HG03025 (cell line): ENCODE measurements at regions not wholly inside any gene's neighbourhood (a gene's known extent, or its start where the extent isn't known, plus 50 kb on each side); places are given as distances from the start of the nearest gene placed in this dataset.

Experiments
- ATAC-seq: cut with Tn5 transposase; IDR thresholded peaks from one replicate; pipeline ENCODE4 v1.9.1; 2021; ENCODE audit warnings: mild to moderate bottlenecking, moderate library complexity; ENCODE audit not compliant: unreplicated experiment, low FRiP score

DNA sequence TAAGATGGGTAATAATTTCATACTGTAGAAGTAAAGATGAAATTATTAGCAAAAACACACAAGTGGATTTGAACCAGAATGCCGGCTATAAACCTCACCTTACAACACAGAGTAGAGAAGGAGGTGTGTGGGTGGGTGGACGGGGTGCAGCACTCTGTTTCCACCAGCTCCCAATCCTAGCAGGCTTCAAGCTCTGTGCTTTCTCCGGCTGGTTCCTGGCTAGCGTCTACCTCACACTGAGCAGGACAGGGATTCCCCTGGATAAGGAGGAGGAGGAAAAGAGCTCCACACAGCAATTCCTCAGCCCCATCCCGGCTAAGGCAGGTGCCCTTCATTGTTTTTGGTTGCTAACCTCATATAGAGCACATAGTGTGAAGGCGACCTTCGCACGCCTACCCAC is 453.3 kb downstream of the C6orf118 start:
- no peak for ATAC-seq

DNA sequence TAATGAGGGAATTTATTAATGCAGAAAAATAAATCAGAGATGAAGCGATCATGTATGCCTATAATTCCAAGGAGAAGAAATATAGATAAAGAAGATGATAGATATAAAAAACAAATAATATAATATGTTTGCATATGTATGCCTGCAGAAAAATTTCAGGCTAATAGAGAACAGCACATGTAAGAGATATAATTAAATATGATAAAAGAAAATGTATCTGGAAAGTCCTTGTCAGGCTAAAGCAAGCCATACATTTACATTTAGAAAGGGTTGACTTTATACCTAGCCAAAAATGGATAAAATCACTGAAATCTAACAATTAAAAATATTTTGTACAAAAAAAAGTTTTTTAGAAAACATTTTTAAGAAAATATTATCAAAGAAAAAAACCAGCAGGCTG is 454.1 kb downstream of the C6orf118 start:
- no peak for ATAC-seq

DNA sequence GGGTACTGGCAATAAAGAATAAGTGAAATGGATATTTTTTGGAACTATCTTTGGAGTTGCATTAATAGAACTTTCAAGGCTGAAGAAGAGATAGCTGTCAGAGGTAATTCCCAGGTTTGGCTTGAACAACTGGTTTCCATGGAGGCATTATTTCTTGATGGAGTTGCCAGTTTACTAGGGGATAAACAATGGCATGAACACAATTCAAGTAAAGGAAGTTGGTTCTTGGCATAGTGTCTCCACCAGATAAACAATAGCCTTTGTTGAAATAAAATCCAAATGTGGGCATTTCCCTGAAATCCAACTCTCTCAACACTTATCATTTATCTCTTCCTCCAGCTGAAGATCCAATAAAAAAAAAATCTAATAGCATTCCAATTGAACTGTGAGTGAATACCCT is 454.9 kb downstream of the C6orf118 start:
- no peak for ATAC-seq

DNA sequence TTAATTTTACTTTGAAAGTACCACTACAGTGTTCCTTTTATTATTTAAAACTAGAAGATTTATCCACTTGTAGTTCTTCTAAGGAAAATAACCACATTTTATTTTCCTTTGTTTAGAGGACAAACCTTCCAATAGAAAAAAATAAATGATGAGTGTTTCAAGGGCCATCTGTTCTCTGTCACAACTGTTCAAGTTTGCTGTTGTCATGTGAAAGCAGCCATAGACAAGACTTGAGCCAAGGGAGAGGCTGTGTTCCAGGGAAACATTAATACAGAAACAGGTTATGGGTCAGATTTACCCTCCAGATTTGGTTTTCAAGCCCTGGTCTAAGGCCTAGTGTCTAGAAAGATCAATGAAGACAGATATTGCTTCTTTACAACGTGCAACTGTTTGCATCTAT is 463.6 kb downstream of the C6orf118 start:
- ATAC-seq, result no peak

DNA sequence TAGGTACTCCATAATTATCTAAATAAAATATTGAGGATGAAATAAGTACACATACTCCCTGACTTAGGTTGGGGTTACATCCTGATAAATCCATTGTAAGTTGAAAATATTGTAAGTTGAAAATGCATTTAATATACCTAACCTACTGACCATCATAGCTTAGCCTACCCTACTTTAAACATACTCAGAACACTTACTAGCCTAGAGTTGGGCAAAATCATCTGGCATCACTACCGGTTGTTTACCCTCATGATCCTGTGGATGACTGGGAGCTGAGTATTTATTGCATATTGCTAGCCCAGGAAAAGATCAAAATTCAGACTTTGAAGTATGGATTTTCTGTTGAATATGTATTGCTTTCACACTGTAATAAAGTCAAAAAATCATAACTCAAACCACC is 467.3 kb downstream of the C6orf118 start:
- no peak for ATAC-seq

DNA sequence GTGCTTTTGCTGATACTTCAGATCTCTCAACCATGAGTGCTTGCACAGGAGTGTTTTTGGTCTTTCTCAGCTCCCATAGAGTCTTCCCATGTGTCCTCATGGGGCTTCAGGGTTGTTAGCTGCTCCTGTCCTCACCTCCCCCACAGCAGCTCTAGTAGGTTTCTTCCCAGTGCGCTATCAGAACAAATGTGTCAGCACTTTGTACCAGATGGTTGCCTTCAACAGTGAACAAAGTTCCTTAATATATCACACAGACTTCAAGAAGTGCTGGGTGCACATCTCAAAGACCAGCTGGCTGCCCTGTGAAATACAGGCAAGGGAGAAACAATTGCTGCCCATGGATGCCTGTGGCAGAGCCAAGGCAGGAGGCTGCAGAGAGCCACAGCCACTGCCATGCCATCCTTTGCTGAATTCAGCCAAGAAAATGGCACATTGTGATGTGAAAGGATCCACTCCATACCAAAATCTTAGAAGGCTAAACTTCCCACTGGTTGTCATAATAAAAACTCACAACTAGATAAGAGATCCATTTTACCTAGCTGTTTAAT is 471.3 kb downstream of the C6orf118 start:
- no peak for ATAC-seq

DNA sequence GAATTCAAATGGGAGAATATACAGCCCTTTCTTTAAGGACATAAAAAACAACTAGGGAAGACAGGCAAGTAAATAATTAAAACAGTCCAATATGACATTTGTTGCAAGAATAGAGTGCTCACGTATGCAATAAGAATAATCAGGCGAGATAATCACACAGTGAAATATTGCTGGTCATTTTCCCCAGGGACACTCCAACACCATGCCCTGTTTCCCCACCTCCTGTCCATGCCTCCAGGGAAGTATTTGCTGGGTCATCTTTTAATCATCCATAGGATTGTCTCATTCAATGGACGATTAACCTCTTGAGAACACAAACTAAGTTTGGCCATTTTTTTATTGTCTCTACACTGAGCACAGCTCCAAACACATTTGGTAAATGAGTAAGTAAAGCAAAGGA is 472.9 kb downstream of the C6orf118 start:
- no peak for ATAC-seq

DNA sequence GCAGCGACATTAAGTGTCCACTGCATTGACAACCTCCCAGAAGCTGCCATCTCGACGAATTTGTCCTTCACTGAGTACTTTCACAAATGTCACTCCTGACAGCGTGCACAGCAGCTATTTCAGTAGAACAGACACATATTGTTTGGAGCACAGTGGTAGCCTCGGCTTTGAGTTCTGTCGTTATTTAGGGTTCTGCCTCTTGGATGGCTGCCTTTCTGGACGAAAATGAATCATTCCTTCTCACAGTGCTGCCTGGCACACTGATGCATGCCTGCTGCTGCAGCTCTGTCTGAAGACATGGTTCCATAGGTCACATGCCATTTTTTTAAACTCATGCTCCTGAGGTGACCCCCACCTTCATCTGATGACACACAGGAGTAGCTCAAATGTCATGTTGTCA is 477.0 kb downstream of the C6orf118 start:
- ATAC-seq, result no peak

DNA sequence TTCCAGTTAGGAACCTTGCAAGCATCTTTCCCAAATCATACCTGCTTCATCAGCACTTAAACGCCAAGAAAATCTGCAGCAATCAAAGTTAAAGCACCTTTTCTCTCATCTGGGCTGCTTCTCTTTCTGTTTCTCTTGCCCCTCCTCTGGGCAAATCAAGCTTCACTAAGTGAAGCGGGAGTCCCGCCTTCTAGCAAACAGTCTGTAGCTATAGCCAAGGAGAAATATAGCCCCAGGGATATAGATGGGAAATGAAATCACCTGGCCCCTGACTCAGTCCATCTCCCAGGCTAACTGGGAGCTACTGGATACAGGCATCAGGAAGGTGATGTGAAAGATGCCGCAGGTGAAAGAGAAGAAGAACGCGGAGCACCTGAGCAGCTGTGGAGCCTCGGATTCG is 481.9 kb downstream of the C6orf118 start:
- no peak for ATAC-seq

DNA sequence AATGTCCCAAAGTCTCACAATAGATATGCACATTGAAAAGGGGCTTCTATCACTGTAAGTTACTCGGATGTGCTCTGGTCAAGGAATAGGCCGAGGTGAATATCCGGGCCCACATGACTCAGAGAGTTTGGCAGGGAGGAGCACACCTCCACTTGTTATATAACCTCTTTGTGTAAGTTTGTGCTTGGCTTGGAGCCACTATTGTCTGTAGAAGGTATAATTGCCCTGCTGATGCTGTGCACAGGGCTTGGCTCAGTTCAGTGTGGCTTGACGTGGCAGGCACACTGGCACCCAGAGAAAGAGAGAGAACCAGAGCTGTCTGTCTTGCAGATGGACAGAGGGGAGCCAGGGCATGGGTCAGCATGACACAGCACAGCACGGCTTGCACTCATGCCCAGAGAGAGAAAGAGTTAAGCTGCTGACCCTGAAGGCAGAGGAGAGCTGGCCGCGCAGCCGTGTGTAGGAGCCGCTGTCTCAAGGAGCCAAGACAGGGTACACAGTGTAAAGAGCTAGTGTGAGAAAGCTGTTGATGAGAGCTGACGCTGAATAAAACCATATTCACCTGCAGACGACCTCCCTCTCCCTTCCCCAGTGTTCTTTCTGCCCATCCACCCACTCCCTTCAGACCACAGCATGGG is 482.5 kb downstream of the C6orf118 start:
- ATAC-seq, result no peak

DNA sequence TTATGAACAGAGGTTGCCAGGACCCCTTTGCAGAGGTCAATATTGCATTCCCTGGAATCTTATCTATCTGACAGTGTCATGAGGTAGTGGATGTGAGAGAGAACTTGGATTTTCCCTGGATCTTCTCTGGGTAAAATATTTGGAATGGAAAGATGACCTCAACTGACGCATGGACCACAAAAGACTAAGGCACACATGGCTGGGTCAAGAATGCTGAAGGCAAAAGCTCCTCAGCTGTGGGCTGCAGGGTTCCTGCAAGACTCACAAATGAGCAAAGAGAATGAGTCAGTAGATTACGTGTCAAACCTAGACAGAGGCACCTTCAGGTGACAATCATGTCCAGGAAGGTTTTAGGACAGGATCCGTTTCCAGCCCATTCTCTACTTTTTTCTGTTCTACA is 484.0 kb downstream of the C6orf118 start:
- ATAC-seq, result no peak

DNA sequence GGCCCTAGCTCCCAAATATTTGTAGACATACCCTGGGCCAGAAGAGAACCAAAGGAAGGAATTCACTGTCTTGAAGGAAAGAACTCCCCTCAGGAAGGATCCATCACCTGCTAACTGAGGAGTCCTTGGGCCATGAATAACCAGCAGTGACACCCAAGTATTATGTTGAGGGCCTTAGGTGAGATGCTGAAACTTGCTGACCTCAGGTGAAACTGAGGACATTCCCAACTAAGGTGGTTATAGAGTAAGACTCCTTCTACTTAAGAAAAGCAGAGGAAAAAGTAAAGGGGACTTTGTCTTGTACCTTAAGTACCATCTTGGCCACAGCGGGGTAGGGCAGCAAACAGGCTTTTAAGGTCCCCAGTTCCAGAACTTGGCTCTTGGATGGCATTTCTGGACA is 491.7 kb downstream of the C6orf118 start:
- ATAC-seq, result no peak

DNA sequence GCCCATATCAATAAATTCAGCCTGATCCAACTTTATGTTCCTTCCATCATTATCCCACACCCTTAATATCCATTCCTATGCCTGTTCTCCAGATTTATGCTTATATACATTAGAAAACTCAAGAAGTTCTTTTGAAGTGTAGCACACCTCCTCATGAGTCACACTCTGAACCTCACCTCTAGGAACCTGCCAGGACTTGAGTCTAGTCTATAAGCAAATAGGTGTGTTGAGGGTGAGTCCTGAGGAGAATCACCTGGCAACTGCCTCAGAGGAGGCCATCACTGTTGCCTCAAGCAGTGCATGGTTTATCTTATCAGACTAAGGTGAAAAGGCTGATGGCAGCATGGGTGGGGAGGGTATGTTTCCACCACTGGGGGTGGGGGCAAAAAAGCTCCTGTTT is 496.7 kb downstream of the C6orf118 start:
- no peak for ATAC-seq

DNA sequence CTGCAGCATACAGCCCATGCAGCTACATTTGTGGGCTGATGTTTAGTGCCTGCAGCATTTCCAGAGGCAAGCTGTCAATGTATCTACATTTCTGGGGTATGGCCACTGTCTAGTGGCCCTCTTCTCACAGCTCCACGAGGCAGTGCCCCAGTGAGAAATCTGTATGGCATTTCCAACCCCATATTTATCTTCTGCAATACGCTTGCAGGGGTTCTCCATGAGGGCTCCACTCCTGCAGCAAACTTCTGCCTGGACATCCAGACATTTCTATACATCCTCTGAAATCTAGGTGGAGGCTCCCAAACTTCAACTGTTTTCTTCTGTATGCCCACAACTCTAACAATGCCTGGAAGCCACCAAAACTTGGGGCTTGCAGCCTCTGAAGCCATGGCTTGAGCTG is 502.3 kb downstream of the C6orf118 start:
- no peak for ATAC-seq

DNA sequence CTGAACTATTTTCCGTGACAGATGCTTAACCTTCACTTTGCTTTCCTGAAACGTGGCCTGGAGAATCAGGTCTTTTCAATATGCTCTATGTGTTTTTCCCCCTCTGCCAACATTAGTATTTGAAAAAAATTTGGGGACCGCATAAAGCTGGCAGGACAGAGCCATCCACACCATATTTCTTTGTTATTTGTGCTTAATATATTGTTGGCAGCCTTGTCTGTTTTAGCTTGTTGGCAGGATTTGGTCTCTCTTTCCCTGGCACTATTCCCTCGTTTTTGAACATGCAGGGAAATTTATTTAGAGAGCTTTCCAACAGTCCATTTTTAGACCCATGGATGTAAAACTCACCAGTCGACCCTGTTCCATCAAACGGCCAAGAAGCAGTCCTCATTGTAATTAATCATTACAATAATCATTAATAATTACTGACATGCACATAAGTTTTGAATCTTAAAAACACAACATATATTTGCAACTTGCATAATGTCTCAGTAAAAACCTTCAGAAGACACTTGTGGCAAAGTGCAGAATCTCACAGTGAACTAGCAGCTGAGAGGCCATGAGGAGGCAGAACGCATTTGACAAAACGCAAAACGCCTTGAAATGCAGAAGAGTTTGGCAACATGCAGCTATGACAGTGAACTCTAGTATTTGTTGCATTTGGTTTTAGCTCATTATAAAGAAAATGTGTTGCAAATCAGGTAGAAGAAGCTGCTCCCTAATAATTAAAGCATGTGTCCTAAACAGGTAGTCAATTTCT is 514.2 kb downstream of the C6orf118 start:
- ATAC-seq, result no peak

DNA sequence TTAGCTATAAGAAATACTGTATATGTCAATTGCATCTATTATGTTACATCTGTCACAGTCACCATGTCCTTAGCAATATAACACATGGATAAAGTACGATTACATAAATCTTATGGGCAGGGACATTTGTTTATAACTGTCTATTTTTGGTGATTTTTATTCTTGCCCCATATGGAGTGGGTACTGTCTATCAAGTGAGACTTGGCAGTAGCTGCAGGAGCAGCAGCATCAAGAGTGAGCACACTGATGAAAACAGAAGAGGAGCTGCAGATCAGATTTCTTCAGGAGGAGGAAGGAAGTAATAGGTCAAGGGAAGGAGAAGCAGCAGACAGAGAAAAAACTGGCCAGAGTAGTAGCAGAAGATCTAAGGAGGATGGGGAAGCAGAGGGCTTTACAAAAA is 516.7 kb downstream of the C6orf118 start:
- ATAC-seq, result no peak

DNA sequence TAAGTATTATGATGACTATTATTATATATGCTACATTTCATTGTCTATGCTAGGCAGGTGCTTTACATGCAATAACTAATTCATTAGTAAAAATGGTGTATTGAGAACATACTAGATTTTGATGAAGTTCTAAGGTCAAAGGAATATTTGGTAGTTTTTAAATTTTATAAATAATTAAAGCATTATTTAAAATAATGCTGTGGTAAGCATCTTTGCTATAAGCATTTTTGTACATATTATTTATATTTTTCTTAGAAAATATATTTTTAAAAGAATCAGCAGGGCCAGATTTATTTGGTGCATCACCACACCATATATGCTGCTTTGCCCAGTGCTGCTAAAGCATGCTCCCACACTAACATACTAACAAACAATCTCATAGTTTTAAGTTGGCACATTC is 517.9 kb downstream of the C6orf118 start:
- no peak for ATAC-seq

DNA sequence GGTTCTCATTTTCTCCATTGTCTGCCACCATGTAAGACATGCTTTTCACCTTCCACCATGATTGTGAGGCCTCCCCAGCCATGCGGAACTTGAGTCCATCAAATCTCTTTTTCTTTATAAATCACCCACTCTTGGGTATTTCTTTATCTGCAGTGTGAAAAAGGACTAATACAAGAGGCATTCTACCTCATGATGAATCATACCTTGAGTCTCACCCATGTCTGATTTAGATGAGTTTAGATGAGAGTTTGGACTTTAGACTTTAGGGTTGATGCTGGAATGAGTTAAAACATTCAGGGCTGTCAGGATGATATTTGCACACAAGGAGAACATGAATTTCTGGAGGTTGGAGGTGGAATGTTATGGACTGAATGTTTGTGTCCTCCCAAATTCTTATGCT is 545.6 kb downstream of the C6orf118 start:
- no peak for ATAC-seq

DNA sequence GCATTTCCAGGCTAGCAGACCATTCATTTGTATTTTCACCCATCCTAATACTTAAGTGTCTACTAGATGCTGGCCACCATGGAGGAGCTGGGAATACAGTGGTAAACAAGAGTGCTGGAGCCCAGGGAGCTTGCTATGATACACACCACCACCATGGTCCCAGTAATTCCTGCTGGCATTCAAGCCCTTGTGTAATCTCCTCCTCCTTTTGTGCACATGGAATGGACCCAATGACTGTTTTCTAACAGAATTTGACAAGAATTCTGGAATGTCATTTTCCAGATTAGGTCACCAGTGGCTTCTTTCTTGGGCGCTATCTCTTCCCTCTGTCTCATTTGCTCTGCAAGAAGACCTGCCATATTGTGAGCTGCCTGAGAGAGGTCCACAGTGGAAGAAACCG is 552.0 kb downstream of the C6orf118 start:
- ATAC-seq, result no peak

DNA sequence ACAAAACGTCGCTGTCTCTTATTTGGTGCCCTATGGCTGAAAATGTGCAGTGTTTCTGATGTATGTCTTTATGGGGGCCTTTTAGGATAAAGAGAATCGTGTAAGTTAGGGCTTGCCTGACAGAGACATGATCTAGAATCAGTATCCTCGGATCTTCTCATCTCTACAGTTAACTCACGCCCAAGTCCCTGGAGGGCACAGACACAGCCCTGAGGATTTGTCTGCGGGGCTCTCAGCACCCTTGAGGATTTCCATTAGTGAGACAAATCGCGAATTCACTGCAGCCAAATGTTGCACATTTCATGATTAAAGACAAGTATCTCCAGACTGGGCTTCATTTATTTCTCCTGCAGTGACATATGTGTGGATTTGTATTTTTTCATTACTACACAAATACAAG is 552.7 kb downstream of the C6orf118 start:
- no peak for ATAC-seq

DNA sequence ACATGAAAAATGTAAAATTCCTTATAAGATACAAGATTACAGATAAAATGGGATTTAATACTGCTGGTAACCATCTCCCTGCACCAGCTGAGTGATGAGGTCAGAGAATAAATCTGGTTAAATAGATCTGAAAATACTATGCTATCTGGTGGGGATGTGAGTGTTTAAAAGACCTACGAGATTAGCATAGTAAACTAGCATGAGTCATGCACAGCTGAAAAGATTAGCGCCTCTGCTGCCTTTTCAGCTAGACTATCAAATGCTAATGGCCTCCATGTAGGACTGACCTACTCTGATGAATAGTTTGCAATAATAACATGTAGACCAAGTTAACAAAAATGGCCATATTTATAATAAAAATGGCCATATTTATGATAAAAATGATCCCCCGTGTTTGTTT is 553.3 kb downstream of the C6orf118 start:
- no peak for ATAC-seq

DNA sequence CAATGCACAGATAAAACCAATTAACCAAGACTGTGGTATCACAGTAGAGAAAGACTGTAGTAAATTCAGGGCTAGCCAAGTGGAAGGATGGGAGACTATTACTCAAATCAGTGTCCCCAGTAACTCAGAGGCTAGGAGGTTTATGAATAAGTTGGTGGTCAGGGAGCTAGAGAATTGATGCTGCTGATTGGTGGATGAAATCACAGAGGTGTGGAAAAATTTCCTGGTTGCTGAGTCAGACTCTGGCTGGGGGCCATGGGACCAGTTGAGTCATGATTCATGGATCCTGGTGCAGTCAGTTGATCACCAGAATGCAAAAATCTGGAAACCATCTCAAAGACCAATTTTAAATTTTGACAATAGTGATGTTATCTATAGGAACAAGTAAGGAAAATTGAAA is 555.9 kb downstream of the C6orf118 start:
- no peak for ATAC-seq
